Activated CD8-positive, alpha-beta T cell treated with anti-CD3 and anti-CD28 coated beads for 36 hours (primary cell): ENCODE measurements at regions not wholly inside any gene's neighbourhood (a gene's known extent, or its start where the extent isn't known, plus 50 kb on each side); places are given as distances from the start of the nearest gene placed in this dataset.
A peak's percentile ranks its signal among the peaks of the same experiment; 100 is the strongest.

Experiments used
- ATAC-seq: fragments of 200-7000 bp; cut with Tn5 transposase; one replicate; pipeline ENCODE4 v1.10.0; 2021; ENCODE audit warnings: mild to moderate bottlenecking, moderate library complexity
- CTCF ChIA-PET: fragments of 350-600 bp; sonication (Branson Sonifier 250); formaldehyde crosslinking; loops from one replicate; lab custom pipeline; 2021; ENCODE audit warnings: antibody characterized with exemption; lab: Charles Lee
- POLR2A ChIA-PET: fragments of 350-600 bp; sonication (Branson Sonifier 250); formaldehyde crosslinking; loops from one replicate; lab custom pipeline; 2021; ENCODE audit warnings: antibody characterized with exemption; lab: Charles Lee
- DNase-seq: peaks from one replicate; pipeline ENCODE4 v3.0.0-alpha.2; 2020
- H3K27ac Mint-ChIP-seq: one replicate; pipeline ENCODE4 v1.8.0; 2021; ENCODE audit warnings: mild to moderate bottlenecking, mixed read lengths
- H3K27me3 Mint-ChIP-seq: one replicate; pipeline ENCODE4 v1.8.0; 2021; ENCODE audit warnings: mixed read lengths
- H3K36me3 Mint-ChIP-seq: one replicate; pipeline ENCODE4 v1.8.0; 2021; ENCODE audit warnings: low read depth, mixed read lengths
- H3K4me1 Mint-ChIP-seq: one replicate; pipeline ENCODE4 v1.8.0; 2021; ENCODE audit warnings: low read depth, mixed read lengths
- H3K4me3 Mint-ChIP-seq: one replicate; pipeline ENCODE4 v1.8.0; 2021; ENCODE audit warnings: mild to moderate bottlenecking, moderate library complexity, mixed read lengths
- H3K9me3 Mint-ChIP-seq: one replicate; pipeline ENCODE4 v1.8.0; 2021; ENCODE audit warnings: mixed read lengths
- intact Hi-C: fragments of 100-400 bp; cut with micrococcal nuclease; formaldehyde crosslinking; loops from one replicate; pipeline ENCODE4 v1.10.0; 2022
- TF ChIP-seq, protein P1 (sequence below): fragments of 200-600 bp; IDR thresholded peaks from one replicate; pipeline ENCODE4 v1.8.0; 2022; ENCODE audit warnings: antibody characterized with exemption, mild to moderate bottlenecking

DNA sequence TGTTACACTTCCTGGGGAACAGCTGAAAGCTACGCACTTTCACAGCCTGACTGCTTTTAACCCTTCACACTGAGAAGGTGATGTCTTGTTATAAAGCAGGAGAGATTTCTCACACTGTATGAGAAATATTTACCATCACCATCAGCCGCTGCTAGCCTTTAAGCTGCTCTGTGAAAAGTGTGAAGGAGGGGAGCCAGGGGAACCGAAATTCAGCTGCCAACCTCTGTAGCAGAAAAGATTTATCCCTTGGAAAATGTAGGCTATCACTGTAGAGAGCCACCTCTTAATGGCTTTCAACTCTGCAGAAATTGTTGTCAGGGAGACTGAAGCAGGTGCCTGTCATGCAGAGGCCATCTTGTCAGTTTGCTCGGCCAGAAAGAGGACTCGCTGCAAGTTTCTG is 145.3 kb downstream of the SP3 start:
- CTCF ChIA-PET: no interaction called here
- DNase-seq: no peak
- H3K4me1 Mint-ChIP-seq: no peaks in the 10 kb centered on the region
- TF ChIP-seq, protein P1, sequence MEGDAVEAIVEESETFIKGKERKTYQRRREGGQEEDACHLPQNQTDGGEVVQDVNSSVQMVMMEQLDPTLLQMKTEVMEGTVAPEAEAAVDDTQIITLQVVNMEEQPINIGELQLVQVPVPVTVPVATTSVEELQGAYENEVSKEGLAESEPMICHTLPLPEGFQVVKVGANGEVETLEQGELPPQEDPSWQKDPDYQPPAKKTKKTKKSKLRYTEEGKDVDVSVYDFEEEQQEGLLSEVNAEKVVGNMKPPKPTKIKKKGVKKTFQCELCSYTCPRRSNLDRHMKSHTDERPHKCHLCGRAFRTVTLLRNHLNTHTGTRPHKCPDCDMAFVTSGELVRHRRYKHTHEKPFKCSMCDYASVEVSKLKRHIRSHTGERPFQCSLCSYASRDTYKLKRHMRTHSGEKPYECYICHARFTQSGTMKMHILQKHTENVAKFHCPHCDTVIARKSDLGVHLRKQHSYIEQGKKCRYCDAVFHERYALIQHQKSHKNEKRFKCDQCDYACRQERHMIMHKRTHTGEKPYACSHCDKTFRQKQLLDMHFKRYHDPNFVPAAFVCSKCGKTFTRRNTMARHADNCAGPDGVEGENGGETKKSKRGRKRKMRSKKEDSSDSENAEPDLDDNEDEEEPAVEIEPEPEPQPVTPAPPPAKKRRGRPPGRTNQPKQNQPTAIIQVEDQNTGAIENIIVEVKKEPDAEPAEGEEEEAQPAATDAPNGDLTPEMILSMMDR: no peak
- H3K9me3 Mint-ChIP-seq: no peaks in the 10 kb centered on the region
- POLR2A ChIA-PET: no interaction called here
- peaks cover 7% of the 10 kb centered on the region for H3K27me3 Mint-ChIP-seq
- no peak for ATAC-seq
- H3K27ac Mint-ChIP-seq: no peak overlapping the region
- intact Hi-C loops: no loop called here
- H3K4me3 Mint-ChIP-seq: no peak overlapping the region
- H3K36me3 Mint-ChIP-seq: no peaks in the 10 kb centered on the region

DNA sequence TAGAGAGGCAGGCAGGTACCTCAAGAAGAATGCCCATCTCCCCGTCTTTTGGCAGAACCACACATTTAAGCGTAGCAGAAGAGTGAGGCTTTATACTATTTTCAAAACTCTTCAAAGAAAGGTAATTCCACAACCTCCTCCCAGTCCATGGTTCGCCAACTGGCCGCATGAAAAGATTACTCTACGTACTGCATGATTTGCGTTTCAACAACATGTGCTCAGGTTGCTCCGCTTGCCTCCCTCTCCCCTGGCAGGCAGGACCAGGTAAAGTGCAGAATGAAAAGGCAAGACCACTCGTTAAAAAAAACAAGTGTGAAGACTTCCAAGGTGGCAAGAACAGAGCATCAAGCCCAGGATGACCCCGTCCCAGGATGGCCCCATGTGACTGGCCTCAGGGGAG is 143.7 kb downstream of the SP3 start:
- no peaks in the 10 kb centered on the region for H3K4me1 Mint-ChIP-seq
- no peak for DNase-seq
- ChIA-PET CTCF (no interaction called here), POLR2A (no interaction called here)
- no peaks in the 10 kb centered on the region for H3K9me3 Mint-ChIP-seq
- TF ChIP-seq, protein P1: no peak
- no peak overlapping the region for H3K4me3 Mint-ChIP-seq
- no peak for ATAC-seq
- peaks cover 10% of the 10 kb centered on the region for H3K27me3 Mint-ChIP-seq
- H3K36me3 Mint-ChIP-seq: no peaks in the 10 kb centered on the region
- no peak overlapping the region for H3K27ac Mint-ChIP-seq
- intact Hi-C loops: no loop called here

DNA sequence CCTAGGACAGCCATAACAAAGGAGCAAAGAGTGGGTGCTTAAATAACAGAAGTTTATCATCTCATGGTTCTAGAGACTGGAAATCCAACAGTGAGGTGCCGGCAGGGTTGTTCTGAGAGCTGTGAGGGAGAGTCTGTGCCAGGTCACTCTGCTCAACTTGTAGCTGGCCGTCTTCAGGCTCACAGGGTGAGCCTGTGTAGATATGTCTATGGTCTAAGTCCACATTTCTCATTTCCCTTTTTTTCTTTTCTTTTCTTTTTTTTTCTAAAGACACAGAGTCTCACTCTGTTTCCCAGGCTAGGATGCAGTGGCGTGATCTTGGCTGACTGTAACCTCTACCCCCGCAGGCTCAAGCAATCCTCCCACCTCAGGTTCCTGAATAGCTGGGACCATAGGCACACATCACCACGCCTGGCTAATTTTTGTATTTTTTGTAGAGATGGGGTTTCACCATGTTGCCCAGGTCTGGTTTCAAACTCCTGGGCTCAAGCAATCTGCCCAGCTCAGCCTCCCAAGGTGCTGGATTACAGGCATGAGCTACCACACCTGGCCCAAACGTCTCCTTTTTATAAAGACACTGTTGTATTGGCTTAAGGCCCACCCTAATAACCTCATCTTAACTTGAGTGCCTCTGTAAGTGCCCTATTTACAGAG is 142.2 kb downstream of the SP3 start:
- Mint-ChIP-seq H3K36me3 (no peaks in the 10 kb centered on the region), H3K9me3 (no peaks in the 10 kb centered on the region), H3K27ac (no peak overlapping the region), H3K4me3 (no peak overlapping the region), H3K27me3 (peaks cover 11% of the 10 kb centered on the region), H3K4me1 (no peaks in the 10 kb centered on the region)
- intact Hi-C loops: no loop called here
- no peak for ATAC-seq
- DNase-seq: no peak
- TF ChIP-seq, protein P1: no peak
- ChIA-PET CTCF (no interaction called here), POLR2A (no interaction called here)

DNA sequence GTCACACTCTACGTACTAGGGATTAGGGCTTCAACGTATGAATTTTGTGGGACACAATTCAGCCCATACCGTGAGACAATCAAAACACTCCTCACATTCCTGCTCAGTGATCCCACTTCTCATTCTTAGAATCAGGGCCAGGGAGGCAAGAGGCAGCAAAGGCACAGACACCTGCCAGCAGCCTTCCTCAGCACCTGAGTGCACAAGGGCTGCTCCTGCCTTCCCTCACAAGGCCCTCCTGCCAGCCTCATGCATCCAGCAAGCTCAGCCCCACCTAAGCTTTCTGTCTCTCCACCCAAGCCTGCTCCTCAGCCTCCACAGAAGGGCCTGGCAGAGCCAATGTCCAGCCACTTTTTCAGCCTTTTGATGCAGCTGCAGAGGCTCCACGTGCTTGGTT is 141.6 kb downstream of the SP3 start:
- Mint-ChIP-seq H3K9me3 (no peaks in the 10 kb centered on the region), H3K4me1 (peaks cover 3% of the 10 kb centered on the region), H3K4me3 (no peak overlapping the region), H3K36me3 (no peaks in the 10 kb centered on the region), H3K27ac (no peak overlapping the region), H3K27me3 (peaks cover 13% of the 10 kb centered on the region)
- DNase-seq: no peak
- ChIA-PET POLR2A (no interaction called here), CTCF (no interaction called here)
- TF ChIP-seq, protein P1: no peak
- intact Hi-C loops: no loop called here
- ATAC-seq: no peak

DNA sequence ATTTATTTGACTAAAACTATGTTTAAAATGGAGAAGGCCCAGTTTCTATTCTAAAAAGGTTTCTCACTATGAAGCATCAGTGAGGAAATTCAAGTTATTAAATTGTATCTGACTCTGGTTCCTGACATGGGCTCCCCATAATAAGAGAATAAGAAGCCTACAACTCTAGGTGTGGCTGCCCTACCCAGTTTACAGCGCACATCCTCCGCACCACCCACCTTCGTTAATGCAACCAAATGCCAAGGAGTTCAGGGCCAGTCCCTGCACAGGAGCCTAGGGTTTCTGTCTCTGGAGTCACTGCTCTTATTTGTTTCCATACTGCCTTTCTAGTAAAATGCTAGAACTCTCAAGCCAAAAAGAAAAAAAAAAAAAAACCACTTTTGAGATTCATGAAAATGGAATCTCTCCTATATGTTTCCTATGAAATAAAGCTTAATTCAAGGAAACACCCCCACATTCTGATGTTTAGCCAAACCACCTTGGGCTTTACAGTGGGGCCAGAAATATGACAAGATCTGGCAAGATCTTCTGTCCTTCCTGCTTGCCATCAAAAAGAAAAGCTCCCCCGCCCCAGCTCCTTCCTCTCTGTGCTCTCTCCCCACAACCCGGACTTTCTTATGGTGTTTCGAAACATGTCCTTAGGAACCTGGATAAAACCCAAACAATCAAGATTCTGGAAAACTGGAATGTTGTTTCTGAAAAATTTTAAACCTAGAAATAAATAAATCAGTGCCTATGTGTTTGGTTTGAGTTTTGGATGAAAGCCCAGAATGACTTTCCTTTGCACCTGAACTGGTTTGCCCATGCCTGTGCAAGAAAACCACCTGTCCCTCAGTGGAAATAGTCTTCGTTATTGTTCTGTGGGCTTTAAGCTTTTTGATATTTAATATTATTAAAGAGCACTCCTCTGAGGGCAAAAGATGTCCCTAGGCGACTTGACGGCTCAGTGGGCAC is 136.7 kb downstream of the SP3 start:
- intact Hi-C loops: no loop called here
- POLR2A ChIA-PET: no interaction called here
- ATAC-seq: no peak

More for the DNA sequence above, 136.7 kb downstream of the SP3 start:
- TF ChIP-seq, protein P1: no peak
- Mint-ChIP-seq H3K4me3 (no peak overlapping the region), H3K27me3 (peaks cover 9% of the 10 kb centered on the region), H3K9me3 (no peaks in the 10 kb centered on the region), H3K36me3 (no peaks in the 10 kb centered on the region), H3K27ac (no peak overlapping the region), H3K4me1 (peaks cover 3% of the 10 kb centered on the region)
- DNase-seq: peak; percentile 4
- CTCF ChIA-PET: interaction anchor here (1.3 kb wide), 2 partner anchors 39 to 513 kb away, joined by 3 to 5 read pairs; no protein-coding TSS in a partner anchor
